Panc1 (cell line): ENCODE measurements at regions not wholly inside any gene's neighbourhood (a gene's known extent, or its start where the extent isn't known, plus 50 kb on each side); places are given as distances from the start of the nearest gene placed in this dataset.

ENCODE experiments used
- ATAC-seq: fragments of 200-7000 bp; cut with Tn5 transposase; 2 replicates; pipeline ENCODE4 v1.9.1; 2020; ENCODE audit warnings: mild to moderate bottlenecking, moderate library complexity
- BruUV-seq: library from RNA; stranded (reverse); fragments of 400-500 nt; replicated peaks from 2 replicates; lab custom pipeline; 2021; lab: Mats Ljungman, UMichigan
- CTCF ChIA-PET: fragments of 300-600 bp; sonication (Branson Sonifier 250); formaldehyde crosslinking; loops from one replicate; lab custom pipeline; 2022; ENCODE audit warnings: antibody characterized with exemption; lab: Charles Lee
- POLR2A ChIA-PET: fragments of 300-600 bp; sonication (Branson Sonifier 250); formaldehyde crosslinking; loops from one replicate; lab custom pipeline; 2022; ENCODE audit warnings: antibody characterized with exemption; lab: Charles Lee
- DNase-seq: peaks from one replicate; pipeline ENCODE4 v3.0.0-alpha.2; 2010; ENCODE audit warnings: low read depth, low spot score
- H3K27ac ChIP-seq: 2 replicates; pipeline ENCODE4 v1.5.1; 2011; ENCODE audit warnings: mild to moderate bottlenecking, low read length, inconsistent platforms
- H3K27me3 ChIP-seq: fragments of 200-500 bp; sonication (Bioruptor generic); 2 replicates; pipeline ENCODE4 v1.6.0; 2014; ENCODE audit warnings: low read length, inconsistent platforms; ENCODE audit not compliant: control insufficient read depth, insufficient read depth
- H3K36me3 ChIP-seq: fragments of 200-500 bp; sonication (Bioruptor generic); 2 replicates; pipeline ENCODE4 v1.5.1; 2014; ENCODE audit warnings: inconsistent platforms, mild to moderate bottlenecking, low read length, moderate library complexity; ENCODE audit not compliant: control insufficient read depth, insufficient read depth
- H3K4me1 ChIP-seq: 2 replicates; pipeline ENCODE4 v1.5.1; 2011; ENCODE audit warnings: inconsistent platforms, mild to moderate bottlenecking, low read length, moderate library complexity; ENCODE audit not compliant: control insufficient read depth, insufficient read depth
- H3K4me3 ChIP-seq, 2 experiments: 2 replicates each; pipeline ENCODE4 v1.5.1; 2011 to 2012; ENCODE audit warnings: low read depth in 2 of 2, low read length in 2 of 2, mild to moderate bottlenecking in 2 of 2, inconsistent platforms in 1 of 2, moderate library complexity in 1 of 2
- H3K9me3 ChIP-seq: fragments of 200-500 bp; sonication (Bioruptor generic); 2 replicates; pipeline ENCODE4 v1.5.1; 2014; ENCODE audit warnings: low read depth, mild to moderate bottlenecking, inconsistent platforms, low read length, moderate library complexity; ENCODE audit not compliant: control insufficient read depth, insufficient read depth
- POLR2AphosphoS5 ChIP-seq: IDR thresholded peaks from 2 replicates; pipeline ENCODE4 v1.6.1; 2012; ENCODE audit warnings: mild to moderate bottlenecking, low read depth, low read length, moderate library complexity
- SIN3A ChIP-seq: IDR thresholded peaks from 2 replicates; pipeline ENCODE4 v1.6.1; 2012; ENCODE audit warnings: low read depth, mild to moderate bottlenecking, low read length, moderate library complexity, borderline replicate concordance; ENCODE audit not compliant: insufficient read depth
- TCF7L2 ChIP-seq: IDR thresholded peaks from 2 replicates; pipeline ENCODE4 v1.6.1; 2011; ENCODE audit warnings: mild to moderate bottlenecking, low read depth, low read length, inconsistent platforms
- in situ Hi-C: cut with HindIII; loops from 2 replicates; pipeline ENCODE4 v1.10.0; 2016; ENCODE audit warnings: low sequenced_read_pairs, low pct_unique_long_range_greater_than_20kb
- intact Hi-C: fragments of 100-400 bp; cut with micrococcal nuclease; formaldehyde crosslinking; loops from one replicate; pipeline ENCODE4 v1.10.0; 2022; ENCODE audit not compliant: unreplicated experiment
- TF ChIP-seq, protein P1 (sequence below): fragments of 450-650 bp; IDR thresholded peaks from 2 replicates; pipeline ENCODE4 v1.5.1; 2017; ENCODE audit warnings: mild to moderate bottlenecking
- TF ChIP-seq, protein P2 (sequence below), 2 experiments: IDR thresholded peaks; 2 replicates each; pipeline ENCODE4 v1.6.1; 2011 to 2012; ENCODE audit warnings: low read depth in 2 of 2, control low read depth in 1 of 2, low read length in 1 of 2, mild to moderate bottlenecking in 1 of 2, moderate library complexity in 1 of 2; ENCODE audit not compliant: insufficient read depth in 1 of 2

GRCh38 chr10:62588116-62588515 is 213.9 kb downstream of the ZNF365 start:
- TF ChIP-seq, protein P1, sequence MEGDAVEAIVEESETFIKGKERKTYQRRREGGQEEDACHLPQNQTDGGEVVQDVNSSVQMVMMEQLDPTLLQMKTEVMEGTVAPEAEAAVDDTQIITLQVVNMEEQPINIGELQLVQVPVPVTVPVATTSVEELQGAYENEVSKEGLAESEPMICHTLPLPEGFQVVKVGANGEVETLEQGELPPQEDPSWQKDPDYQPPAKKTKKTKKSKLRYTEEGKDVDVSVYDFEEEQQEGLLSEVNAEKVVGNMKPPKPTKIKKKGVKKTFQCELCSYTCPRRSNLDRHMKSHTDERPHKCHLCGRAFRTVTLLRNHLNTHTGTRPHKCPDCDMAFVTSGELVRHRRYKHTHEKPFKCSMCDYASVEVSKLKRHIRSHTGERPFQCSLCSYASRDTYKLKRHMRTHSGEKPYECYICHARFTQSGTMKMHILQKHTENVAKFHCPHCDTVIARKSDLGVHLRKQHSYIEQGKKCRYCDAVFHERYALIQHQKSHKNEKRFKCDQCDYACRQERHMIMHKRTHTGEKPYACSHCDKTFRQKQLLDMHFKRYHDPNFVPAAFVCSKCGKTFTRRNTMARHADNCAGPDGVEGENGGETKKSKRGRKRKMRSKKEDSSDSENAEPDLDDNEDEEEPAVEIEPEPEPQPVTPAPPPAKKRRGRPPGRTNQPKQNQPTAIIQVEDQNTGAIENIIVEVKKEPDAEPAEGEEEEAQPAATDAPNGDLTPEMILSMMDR = no peak
- TF ChIP-seq POLR2AphosphoS5 (no peak), SIN3A (no peak), TCF7L2 (no peak)
- TF ChIP-seq, protein P2, sequence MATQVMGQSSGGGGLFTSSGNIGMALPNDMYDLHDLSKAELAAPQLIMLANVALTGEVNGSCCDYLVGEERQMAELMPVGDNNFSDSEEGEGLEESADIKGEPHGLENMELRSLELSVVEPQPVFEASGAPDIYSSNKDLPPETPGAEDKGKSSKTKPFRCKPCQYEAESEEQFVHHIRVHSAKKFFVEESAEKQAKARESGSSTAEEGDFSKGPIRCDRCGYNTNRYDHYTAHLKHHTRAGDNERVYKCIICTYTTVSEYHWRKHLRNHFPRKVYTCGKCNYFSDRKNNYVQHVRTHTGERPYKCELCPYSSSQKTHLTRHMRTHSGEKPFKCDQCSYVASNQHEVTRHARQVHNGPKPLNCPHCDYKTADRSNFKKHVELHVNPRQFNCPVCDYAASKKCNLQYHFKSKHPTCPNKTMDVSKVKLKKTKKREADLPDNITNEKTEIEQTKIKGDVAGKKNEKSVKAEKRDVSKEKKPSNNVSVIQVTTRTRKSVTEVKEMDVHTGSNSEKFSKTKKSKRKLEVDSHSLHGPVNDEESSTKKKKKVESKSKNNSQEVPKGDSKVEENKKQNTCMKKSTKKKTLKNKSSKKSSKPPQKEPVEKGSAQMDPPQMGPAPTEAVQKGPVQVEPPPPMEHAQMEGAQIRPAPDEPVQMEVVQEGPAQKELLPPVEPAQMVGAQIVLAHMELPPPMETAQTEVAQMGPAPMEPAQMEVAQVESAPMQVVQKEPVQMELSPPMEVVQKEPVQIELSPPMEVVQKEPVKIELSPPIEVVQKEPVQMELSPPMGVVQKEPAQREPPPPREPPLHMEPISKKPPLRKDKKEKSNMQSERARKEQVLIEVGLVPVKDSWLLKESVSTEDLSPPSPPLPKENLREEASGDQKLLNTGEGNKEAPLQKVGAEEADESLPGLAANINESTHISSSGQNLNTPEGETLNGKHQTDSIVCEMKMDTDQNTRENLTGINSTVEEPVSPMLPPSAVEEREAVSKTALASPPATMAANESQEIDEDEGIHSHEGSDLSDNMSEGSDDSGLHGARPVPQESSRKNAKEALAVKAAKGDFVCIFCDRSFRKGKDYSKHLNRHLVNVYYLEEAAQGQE (IDR thresholded peaks at IDR 0.05; ENCODE audit: insufficient read depth in 1 of 2, low read depth in 2 of 2, low read length in 1 of 2) = no peak
- POLR2A ChIA-PET = no interaction called here
- Histone ChIP-seq H3K27ac (no peak overlapping the region), H3K9me3 (no peaks in the 10 kb centered on the region), H3K4me3 (no peak overlapping the region), H3K36me3 (no peaks in the 10 kb centered on the region), H3K27me3 (no peaks in the 10 kb centered on the region; the same call in 1 of the 2 replicates), H3K4me1 (no peaks in the 10 kb centered on the region)
- BruUV-seq = no TSS peak
- in situ Hi-C loops = no loop called here
- CTCF ChIA-PET = no interaction called here
- ATAC-seq = no peak
- no peak for DNase-seq
- intact Hi-C loops = no loop called here

- DNase-seq = no peak
- intact Hi-C loops = loop anchor here (5.0 kb wide), 2 partner anchors 493 to 568 kb away; no protein-coding TSS in a partner anchor
- in situ Hi-C loops = no loop called here
- POLR2A ChIA-PET = no interaction called here
- CTCF ChIA-PET = no interaction called here
- Histone ChIP-seq H3K36me3 (no peaks in the 10 kb centered on the region), H3K4me1 (no peaks in the 10 kb centered on the region), H3K27ac (no peak overlapping the region), H3K9me3 (no peaks in the 10 kb centered on the region), H3K4me3 (no peak overlapping the region), H3K27me3 (no peaks in the 10 kb centered on the region; the same call in 1 of the 2 replicates)
- BruUV-seq = no TSS peak
- no peak for ATAC-seq
- TF ChIP-seq POLR2AphosphoS5 = no peak
- no peak for TF ChIP-seq TCF7L2
- TF ChIP-seq, protein P2 (IDR thresholded peaks at IDR 0.05; ENCODE audit: insufficient read depth in 1 of 2, low read depth in 2 of 2, low read length in 1 of 2) = no peak
- TF ChIP-seq, protein P1 = no peak
- no peak for TF ChIP-seq SIN3A
Observed at GRCh38 chr10:62589689-62590088, 214.8 kb upstream of the ADO start.
